DND-41 (cell line): ENCODE measurements at regions not wholly inside any gene's neighbourhood (a gene's known extent, or its start where the extent isn't known, plus 50 kb on each side); places are given as distances from the start of the nearest gene placed in this dataset.

ENCODE experiments used
- CTCF ChIP-seq: IDR thresholded peaks from 2 replicates; pipeline ENCODE4 v1.5.1; 2012; ENCODE audit warnings: borderline replicate concordance, low read length, moderate library complexity, mild to moderate bottlenecking; ENCODE audit not compliant: poor library complexity, severe bottlenecking; ENCODE audit errors: extremely low read depth
- EZH2 ChIP-seq: IDR thresholded peaks from 3 replicates; pipeline ENCODE4 v1.6.1; 2012; ENCODE audit warnings: borderline replicate concordance, low read depth, mild to moderate bottlenecking, moderate library complexity, low read length, inconsistent platforms; ENCODE audit not compliant: severe bottlenecking

GRCh38 chr5:125200866-125201373 lies 454.5 kb upstream of the ZNF608 start:
- no peak for TF ChIP-seq CTCF
- no peak for TF ChIP-seq EZH2
